IMR-90 (cell line): ENCODE measurements at regions not wholly inside any gene's neighbourhood (a gene's known extent, or its start where the extent isn't known, plus 50 kb on each side); places are given as distances from the start of the nearest gene placed in this dataset.

ENCODE experiments used
- ATAC-seq: fragments of 200-7000 bp; cut with Tn5 transposase; 2 replicates; pipeline ENCODE4 v1.9.1; 2020; ENCODE audit warnings: low read depth, mild to moderate bottlenecking, moderate library complexity
- BruUV-seq: library from RNA; stranded (reverse); fragments of 400-500 nt; replicated peaks from 2 replicates; lab custom pipeline; 2021; lab: Mats Ljungman, UMichigan
- CTCF ChIA-PET: fragments of 300-600 bp; formaldehyde crosslinking; extraction: SDS; loops from one replicate; lab custom pipeline; 2021; ENCODE audit warnings: antibody characterized with exemption; lab: Yijun Ruan, JAX
- POLR2A ChIA-PET: fragments of 300-600 bp; sonication (Branson Sonifier 250); formaldehyde crosslinking; loops from one replicate; lab custom pipeline; 2022; ENCODE audit warnings: antibody characterized with exemption; ENCODE audit not compliant: unreplicated experiment; lab: Charles Lee
- DNase-seq: peaks from one replicate; pipeline ENCODE4 v3.0.0; 2013
- H2AFZ ChIP-seq: replicated peaks from 2 replicates; pipeline ENCODE3; 2013; ENCODE audit warnings: low read length, mild to moderate bottlenecking; ENCODE audit not compliant: poor library complexity
- H2AK5ac ChIP-seq: 2 replicates; pipeline ENCODE4 v1.6.1; 2013; ENCODE audit warnings: low read depth, low read length, inconsistent platforms
- H2AK9ac ChIP-seq: replicated peaks from 2 replicates; pipeline ENCODE3; 2013; ENCODE audit warnings: mild to moderate bottlenecking, low read depth, low read length, moderate library complexity; ENCODE audit not compliant: poor library complexity
- H2BK120ac ChIP-seq: 2 replicates; pipeline ENCODE4 v1.6.1; 2013; ENCODE audit warnings: low read depth, low read length, inconsistent platforms
- H2BK15ac ChIP-seq: 3 replicates; pipeline ENCODE4 v1.6.1; 2013; ENCODE audit warnings: low read depth, low read length, inconsistent platforms
- H2BK20ac ChIP-seq: 2 replicates; pipeline ENCODE4 v1.6.1; 2013; ENCODE audit warnings: low read depth, mild to moderate bottlenecking, inconsistent platforms, low read length, moderate library complexity
- H2BK5ac ChIP-seq: 2 replicates; pipeline ENCODE4 v1.6.1; 2013; ENCODE audit warnings: mild to moderate bottlenecking, low read depth, low read length, inconsistent platforms; ENCODE audit not compliant: poor library complexity, severe bottlenecking
- H3K14ac ChIP-seq: replicated peaks from 2 replicates; pipeline ENCODE4 v1.6.1; 2013; ENCODE audit warnings: low read depth, low read length, inconsistent platforms
- H3K18ac ChIP-seq: 2 replicates; pipeline ENCODE4 v1.6.1; 2013; ENCODE audit warnings: low read depth, low read length, control low read depth
- H3K23ac ChIP-seq: 2 replicates; pipeline ENCODE4 v1.6.1; 2013; ENCODE audit warnings: low read depth, low read length, inconsistent platforms
- H3K27ac ChIP-seq: 2 replicates; pipeline ENCODE4 v1.5.1; 2013; ENCODE audit warnings: mild to moderate bottlenecking, control low read depth, low read length; ENCODE audit not compliant: insufficient read depth
- H3K27me3 ChIP-seq: 2 replicates; pipeline ENCODE4 v1.6.1; 2013; ENCODE audit warnings: low read length; ENCODE audit not compliant: control insufficient read depth, insufficient read depth
- H3K36me3 ChIP-seq: 2 replicates; pipeline ENCODE4 v1.6.1; 2013; ENCODE audit warnings: low read length, mixed read lengths; ENCODE audit not compliant: control insufficient read depth, insufficient read depth
- H3K4ac ChIP-seq: 2 replicates; pipeline ENCODE4 v1.6.1; 2013; ENCODE audit warnings: low read depth, low read length, inconsistent platforms
- H3K4me1 ChIP-seq: 2 replicates; pipeline ENCODE4 v1.6.1; 2013; ENCODE audit warnings: low read length, mixed read lengths; ENCODE audit not compliant: control insufficient read depth, insufficient read depth
- H3K4me2 ChIP-seq: 2 replicates; pipeline ENCODE4 v1.6.1; 2013; ENCODE audit warnings: low read depth, mild to moderate bottlenecking, control low read depth, low read length, moderate library complexity
- H3K4me3 ChIP-seq: 2 replicates; pipeline ENCODE4 v1.5.1; 2013; ENCODE audit warnings: low read depth, mild to moderate bottlenecking, control low read depth, low read length, moderate library complexity; ENCODE audit not compliant: insufficient read depth
- H3K56ac ChIP-seq: 2 replicates; pipeline ENCODE4 v1.6.1; 2013; ENCODE audit warnings: low read length, inconsistent platforms; ENCODE audit not compliant: insufficient read depth; ENCODE audit errors: extremely low read depth
- H3K79me1 ChIP-seq, 2 experiments: 2 replicates each; pipeline ENCODE4 v1.6.1; 2013; ENCODE audit warnings: low read length in 2 of 2, inconsistent platforms in 1 of 2, low read depth in 1 of 2
- H3K9ac ChIP-seq: 2 replicates; pipeline ENCODE4 v1.6.1; 2013; ENCODE audit warnings: low read depth, low read length, control low read depth
- H3K9me1 ChIP-seq: 2 replicates; pipeline ENCODE4 v1.6.1; 2013; ENCODE audit warnings: low read length, inconsistent platforms; ENCODE audit not compliant: insufficient read depth
- H3K9me3 ChIP-seq: 2 replicates; pipeline ENCODE4 v1.6.1; 2013; ENCODE audit warnings: low read length; ENCODE audit not compliant: control insufficient read depth, insufficient read depth
- H4K20me1 ChIP-seq: 2 replicates; pipeline ENCODE4 v1.6.1; 2013; ENCODE audit warnings: low read length, inconsistent platforms; ENCODE audit not compliant: insufficient read depth
- H4K5ac ChIP-seq: 2 replicates; pipeline ENCODE4 v1.6.1; 2013; ENCODE audit warnings: mild to moderate bottlenecking, low read depth, low read length, control low read depth
- H4K8ac ChIP-seq, 2 experiments: 2 replicates each; pipeline ENCODE4 v1.6.1; 2013; ENCODE audit warnings: low read depth in 2 of 2, low read length in 2 of 2, control low read depth in 1 of 2, inconsistent platforms in 1 of 2
- H4K91ac ChIP-seq: 2 replicates; pipeline ENCODE4 v1.6.1; 2013; ENCODE audit warnings: low read depth, low read length, inconsistent platforms; ENCODE audit not compliant: insufficient read depth
- MAFK ChIP-seq: IDR thresholded peaks from 2 replicates; pipeline ENCODE4 v1.6.1; 2012; ENCODE audit warnings: low read depth, low read length, improper control_type of control experiment
- WGBS, 2 experiments: methylation state at CpG; one replicate each; pipeline versions ENCODE4 v1.1.5 to v1.1.7; 2013; ENCODE audit warnings: missing lambda C conversion rate in 2 of 2; ENCODE audit not compliant: insufficient read length in 1 of 2; ENCODE audit errors: extremely low coverage in 2 of 2; 5-methylcytosine and 5-hydroxymethylcytosine counted together
- dilution Hi-C: fragments of 300-500 bp; cut with HindIII; formaldehyde crosslinking; loops from one replicate; pipeline ENCODE4 v1.14.3; 2018; ENCODE audit warnings: low sequenced_read_pairs; ENCODE audit not compliant: unreplicated experiment
- in situ Hi-C: fragments of 300-500 bp; cut with MboI; formaldehyde crosslinking; loops from 3 replicates; pipeline ENCODE4 v1.14.3; 2019; ENCODE audit warnings: low sequenced_read_pairs, inconsistent platforms, mixed read lengths
- intact Hi-C: fragments of 100-400 bp; cut with micrococcal nuclease; formaldehyde crosslinking; loops from 2 replicates; pipeline ENCODE4 v1.10.0; 2022
- TF ChIP-seq, protein P1 (sequence below): fragments of 150-350 bp; IDR thresholded peaks from 2 replicates; pipeline ENCODE4 v1.6.1; 2017; ENCODE audit warnings: mild to moderate bottlenecking, antibody characterized with exemption, low read length, low read depth

DNA sequence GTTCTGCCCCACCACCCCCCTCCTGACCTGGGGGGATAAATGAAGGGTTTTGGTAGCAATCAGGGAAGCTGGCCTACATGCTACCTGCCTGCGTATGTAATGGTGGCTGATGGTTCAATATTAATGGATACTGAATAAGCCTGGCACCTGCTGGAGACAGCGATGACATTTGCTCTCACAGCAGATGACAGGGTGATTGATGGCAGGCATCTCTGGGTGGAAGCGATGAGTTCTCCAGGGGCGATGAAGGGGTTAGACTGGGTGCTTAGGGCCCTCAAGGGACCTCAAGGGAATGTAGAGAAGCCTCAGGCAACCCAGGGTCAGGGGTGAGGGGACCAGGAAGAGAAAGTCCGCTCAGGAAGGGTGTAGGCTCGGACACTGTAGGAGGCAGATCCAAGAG lies 107.7 kb upstream of the MLN start:
- 82% methylated on average over 4 of the region's 6 CpGs; no CpG with 5 or more reads in 1 of the 2 experiments for WGBS, 2 experiments
- Histone ChIP-seq H3K36me3 (no peaks in the 10 kb centered on the region), H2AK9ac (no peak overlapping the region), H2AFZ (no peak overlapping the region), H3K27ac (no peak overlapping the region), H4K91ac (no peak overlapping the region), H3K23ac (no peak overlapping the region), H3K27me3 (peaks cover 60% of the 10 kb centered on the region), H3K4me3 (no peak overlapping the region), H3K9me1 (no peaks in the 10 kb centered on the region), H3K56ac (no peak overlapping the region), H3K79me1 (no peaks in the 10 kb centered on the region), H4K5ac (no peak overlapping the region), H2BK20ac (no peak overlapping the region), H2BK5ac (no peak overlapping the region), H4K20me1 (no peaks in the 10 kb centered on the region), H3K18ac (no peak overlapping the region), H3K4ac (no peak overlapping the region), H3K9ac (no peak overlapping the region), H3K4me1 (no peaks in the 10 kb centered on the region), H3K9me3 (no peaks in the 10 kb centered on the region), H3K4me2 (no peak overlapping the region), H4K8ac (no peak overlapping the region), H3K14ac (no peak overlapping the region), H2BK15ac (no peak overlapping the region), H2AK5ac (no peak overlapping the region), H2BK120ac (no peak overlapping the region)
- in situ Hi-C loops = no loop called here
- dilution Hi-C loops = no loop called here
- intact Hi-C loops = no loop called here
- ChIA-PET POLR2A (no interaction called here), CTCF (no interaction called here)
- DNase-seq (no peak), ATAC-seq (no peak)
- no TSS peak for BruUV-seq
- TF ChIP-seq, protein P1, sequence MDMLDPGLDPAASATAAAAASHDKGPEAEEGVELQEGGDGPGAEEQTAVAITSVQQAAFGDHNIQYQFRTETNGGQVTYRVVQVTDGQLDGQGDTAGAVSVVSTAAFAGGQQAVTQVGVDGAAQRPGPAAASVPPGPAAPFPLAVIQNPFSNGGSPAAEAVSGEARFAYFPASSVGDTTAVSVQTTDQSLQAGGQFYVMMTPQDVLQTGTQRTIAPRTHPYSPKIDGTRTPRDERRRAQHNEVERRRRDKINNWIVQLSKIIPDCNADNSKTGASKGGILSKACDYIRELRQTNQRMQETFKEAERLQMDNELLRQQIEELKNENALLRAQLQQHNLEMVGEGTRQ = no peak
- no peak for TF ChIP-seq MAFK
